ENCODE measurements at regions not wholly inside any gene's neighbourhood (a gene's known extent, or its start where the extent isn't known, plus 50 kb on each side); places are given as distances from the start of the nearest gene placed in this dataset.

DNA sequence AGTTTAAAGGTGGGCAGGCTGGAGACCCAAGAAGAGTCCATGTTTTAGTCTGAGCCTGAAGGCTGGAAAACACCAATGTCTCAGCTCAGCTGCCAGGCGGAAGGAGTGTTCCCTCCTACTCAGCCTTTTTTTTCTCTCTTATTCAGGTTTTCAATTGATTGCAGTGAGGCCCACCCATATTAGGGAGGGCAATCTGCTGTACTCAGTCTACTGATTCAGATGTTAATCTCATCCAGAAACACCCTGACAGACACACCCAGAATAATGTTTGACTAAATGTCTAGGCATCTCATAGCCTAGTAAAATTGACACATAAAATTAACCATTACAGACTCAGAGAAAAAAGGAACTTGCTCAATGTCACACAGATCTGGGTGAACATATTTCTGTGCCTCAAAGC, 347.1 kb downstream of the GBA3 start:
- no peak for TF ChIP-seq POLR2AphosphoS5 (IDR thresholded peaks at IDR 0.05; ENCODE audit: borderline replicate concordance, low read depth, low read length)
- TF ChIP-seq EZH2 (IDR thresholded peaks at IDR 0.05), result no peak
- no peak for TF ChIP-seq FOXP2 (optimal IDR thresholded peaks at IDR 0.05; ENCODE audit: control extremely low read depth, extremely low read length, insufficient read depth)
